ENCODE measurements at regions not wholly inside any gene's neighbourhood (a gene's known extent, or its start where the extent isn't known, plus 50 kb on each side); places are given as distances from the start of the nearest gene placed in this dataset.

GRCh38 chr6:43842231-43842794 lies 72.3 kb downstream of the VEGFA start:
- H3K9me3 ChIP-seq (replicated peaks; ENCODE audit: control insufficient read depth, insufficient read depth, low read length), result no peaks in the 10 kb centered on the region
- H3K36me3 ChIP-seq (ENCODE audit: control insufficient read depth in 2 of 2, insufficient read depth in 2 of 2, low read length in 1 of 2), result no peaks in the 10 kb centered on the region
- no peaks in the 10 kb centered on the region; a peak in 2 of 4 replicates for H3K27me3 ChIP-seq (replicated peaks in 1 of 2; ENCODE audit: control insufficient read depth in 2 of 2, insufficient read depth in 2 of 2, low read length in 1 of 2)
- DNase-seq (ENCODE audit: low read depth, low spot score), result no peak
- H3K27ac ChIP-seq (ENCODE audit: control insufficient read depth, insufficient read depth), result no peak overlapping the region
- H3K4me1 ChIP-seq (ENCODE audit: control insufficient read depth, insufficient read depth, low read length), result no peaks in the 10 kb centered on the region
- ChIA-PET POLR2A (no interaction called here), CTCF (interaction anchor here (0.6 to 1.9 kb wide), 2 partner anchors 38 to 69 kb away, joined by 3 to 8 read pairs; no protein-coding TSS in a partner anchor), SMC1A (ENCODE audit: uncharacterized antibody, unreplicated experiment) (interaction anchor here (1.3 kb wide), 1 partner anchor 159 kb away, joined by 5 read pairs; no protein-coding TSS in a partner anchor), RAD21 (ENCODE audit: unreplicated experiment) (no interaction called here)
- H3K79me2 ChIP-seq (ENCODE audit: control insufficient read depth, insufficient read depth, low read length), result no peaks in the 10 kb centered on the region
- TF ChIP-seq ATF2 (IDR thresholded peaks at IDR 0.05; ENCODE audit: low read length) (no peak), HSF1 (IDR thresholded peaks at IDR 0.05; ENCODE audit: low read depth, low read length) (no peak), HCFC1 (IDR thresholded peaks at IDR 0.05; ENCODE audit: low read length) (no peak), FOXK2 (IDR thresholded peaks at IDR 0.05) (no peak), SREBF1 (IDR thresholded peaks at IDR 0.05; ENCODE audit: low read length) (no peak), PML (IDR thresholded peaks at IDR 0.05; ENCODE audit: low read length) (no peak), ATF3 (IDR thresholded peaks at IDR 0.05; ENCODE audit: borderline replicate concordance, extremely low read depth, low read depth, low read length) (no peak), SPI1 (IDR thresholded peaks at IDR 0.05; ENCODE audit: borderline replicate concordance, insufficient read depth, low read depth, low read length) (no peak), E2F8 (IDR thresholded peaks at IDR 0.05; ENCODE audit: low read depth, partially characterized antibody) (no peak), SIX5 (IDR thresholded peaks at IDR 0.05; ENCODE audit: low read depth, low read length, severe bottlenecking) (no peak), WRNIP1 (IDR thresholded peaks at IDR 0.05; ENCODE audit: borderline replicate concordance, low read depth, low read length) (no peak), TBL1XR1 (IDR thresholded peaks at IDR 0.05; ENCODE audit: low read depth, low read length) (no peak), PBX3 (IDR thresholded peaks at IDR 0.05; ENCODE audit: insufficient replicate concordance, low read depth, low read length) (no peak)
- H3K9ac ChIP-seq (ENCODE audit: control insufficient read depth, insufficient read depth, low read length), result no peak overlapping the region
- no peaks in the 10 kb centered on the region; the same call in 1 of the 2 replicates for H4K20me1 ChIP-seq (ENCODE audit: control insufficient read depth, insufficient read depth)
- no peak overlapping the region for H3K4me2 ChIP-seq (ENCODE audit: control insufficient read depth, insufficient read depth)
- no peak overlapping the region for H3K4me3 ChIP-seq
- intact Hi-C loops (cut with micrococcal nuclease; ENCODE audit: unreplicated experiment), result no loop called here
- H2AFZ ChIP-seq (ENCODE audit: control insufficient read depth, low read depth, low read length), result no peak overlapping the region
- 45% methylated on average over 10 of the region's 10 CpGs for WGBS (ENCODE audit: insufficient coverage, insufficient replicate concordance, low lambda C conversion rate, missing lambda C conversion rate)
- ATAC-seq, result no peak
- no TSS peak for BruUV-seq (replicated peaks)
- in situ Hi-C loops (cut with MboI), result no loop called here
- FAIRE-seq, result no peak
